MM.1S (cell line): ENCODE measurements at regions not wholly inside any gene's neighbourhood (a gene's known extent, or its start where the extent isn't known, plus 50 kb on each side); places are given as distances from the start of the nearest gene placed in this dataset.
"Not testable (repeated sequence)": the region's sequence is repeated elsewhere in the genome, so short reads cannot be mapped to it uniquely, and the experiment has no call there.

ENCODE experiments used
- DNase-seq: peaks from one replicate; pipeline ENCODE4 v3.0.0-alpha.2; 2015
- H2AFZ ChIP-seq: fragments of 300-600 bp; sonication (generic); 2 replicates; pipeline ENCODE4 v1.6.0; 2016; ENCODE audit warnings: antibody characterized with exemption, low read length
- H3F3A ChIP-seq: fragments of 300-600 bp; sonication (generic); 2 replicates; pipeline ENCODE4 v1.6.1; 2016; ENCODE audit warnings: mild to moderate bottlenecking, antibody characterized with exemption, low read length, moderate library complexity, mixed read lengths; ENCODE audit not compliant: insufficient read depth
- H3K27ac ChIP-seq: fragments of 300-600 bp; sonication (generic); 2 replicates; pipeline ENCODE4 v1.5.1; 2016; ENCODE audit warnings: mild to moderate bottlenecking, low read length
- H3K27me3 ChIP-seq: fragments of 300-600 bp; sonication (generic); replicated peaks from 2 replicates; pipeline ENCODE4 v1.6.0; 2016; ENCODE audit warnings: low read length; ENCODE audit not compliant: insufficient read depth
- H3K36me3 ChIP-seq: fragments of 300-600 bp; sonication (generic); replicated peaks from 2 replicates; pipeline ENCODE4 v1.6.1; 2016; ENCODE audit warnings: mild to moderate bottlenecking, low read length, mixed read lengths; ENCODE audit not compliant: insufficient read depth
- H3K4me1 ChIP-seq: fragments of 300-600 bp; sonication (generic); 2 replicates; pipeline ENCODE4 v1.6.1; 2016; ENCODE audit warnings: low read length, mixed read lengths
- H3K4me2 ChIP-seq: fragments of 300-600 bp; sonication (generic); 2 replicates; pipeline ENCODE4 v1.6.0; 2016; ENCODE audit warnings: low read depth, low read length
- H3K4me3 ChIP-seq: fragments of 300-600 bp; sonication (generic); 2 replicates; pipeline ENCODE4 v1.5.1; 2016; ENCODE audit warnings: low read length, mixed read lengths
- H3K79me2 ChIP-seq: fragments of 300-600 bp; sonication (generic); 2 replicates; pipeline ENCODE4 v1.6.1; 2016; ENCODE audit warnings: mixed run types, low read length, mixed read lengths
- H3K9ac ChIP-seq: fragments of 300-600 bp; sonication (generic); 2 replicates; pipeline ENCODE4 v1.6.1; 2016; ENCODE audit warnings: low read length, mixed read lengths
- H3K9me2 ChIP-seq: fragments of 300-600 bp; sonication (generic); replicated peaks from 2 replicates; pipeline ENCODE4 v1.6.1; 2016; ENCODE audit warnings: mild to moderate bottlenecking, low read length, mixed read lengths; ENCODE audit not compliant: insufficient read depth
- H3K9me3 ChIP-seq: fragments of 300-600 bp; sonication (generic); replicated peaks from 2 replicates; pipeline ENCODE4 v1.6.1; 2016; ENCODE audit warnings: mild to moderate bottlenecking, low read length, mixed read lengths; ENCODE audit not compliant: insufficient read depth
- H4K20me1 ChIP-seq: fragments of 300-600 bp; sonication (generic); 2 replicates; pipeline ENCODE4 v1.6.1; 2016; ENCODE audit warnings: mild to moderate bottlenecking, low read length, moderate library complexity, mixed read lengths; ENCODE audit not compliant: insufficient read depth
- CTCF ChIP-seq: fragments of 300-600 bp; sonication (generic); IDR thresholded peaks from 2 replicates; pipeline ENCODE4 v1.5.1; 2016; ENCODE audit warnings: antibody characterized with exemption, low read length, mixed read lengths
- EZH2 ChIP-seq: fragments of 300-600 bp; sonication (generic); optimal IDR thresholded peaks from 2 replicates; pipeline ENCODE3; 2017; ENCODE audit warnings: low read depth, mild to moderate bottlenecking, antibody characterized with exemption, low read length, mixed read lengths
- EZH2phosphoT487 ChIP-seq: fragments of 300-600 bp; sonication (generic); IDR thresholded peaks from 2 replicates; pipeline ENCODE4 v1.6.1; 2018; ENCODE audit warnings: antibody characterized with exemption, low read length

GRCh38 chr14:105620865-105621471 lies 94.6 kb downstream of the TMEM121 start:
- H3K9me2 ChIP-seq, H3K27ac ChIP-seq, DNase-seq, H3K9me3 ChIP-seq, H4K20me1 ChIP-seq, H3K36me3 ChIP-seq, H3K4me3 ChIP-seq, H3K4me2 ChIP-seq, H3K79me2 ChIP-seq, H3K4me1 ChIP-seq, H2AFZ ChIP-seq, H3F3A ChIP-seq, H3K9ac ChIP-seq: not testable (repeated sequence)
- H3K27me3 ChIP-seq = peaks cover 21% of the 10 kb centered on the region

- H3K36me3 ChIP-seq, H3K27ac ChIP-seq, H3K4me1 ChIP-seq, H3K9me2 ChIP-seq, DNase-seq, H2AFZ ChIP-seq, H3F3A ChIP-seq, H3K79me2 ChIP-seq, H3K4me3 ChIP-seq, H3K4me2 ChIP-seq, H3K9me3 ChIP-seq, H3K9ac ChIP-seq, H4K20me1 ChIP-seq: not testable (repeated sequence)
- peaks cover 16% of the 10 kb centered on the region for H3K27me3 ChIP-seq
Observed at GRCh38 chr14:105621479-105622328, 95.3 kb downstream of the TMEM121 start.

GRCh38 chr14:105622329-105622955 lies 96.1 kb downstream of the TMEM121 start:
- no peak for DNase-seq
- no peaks in the 10 kb centered on the region for H3K9me3 ChIP-seq
- TF ChIP-seq EZH2phosphoT487 = no peak
- TF ChIP-seq CTCF = no peak
- no peak for TF ChIP-seq EZH2
- H2AFZ ChIP-seq = no peak overlapping the region
- H3K36me3 ChIP-seq = no peaks in the 10 kb centered on the region
- H3K27me3 ChIP-seq = peaks cover 8% of the 10 kb centered on the region
- no peaks in the 10 kb centered on the region for H3K4me1 ChIP-seq
- H3K4me2 ChIP-seq = no peak overlapping the region
- H3K27ac ChIP-seq = no peak overlapping the region
- H3K4me3 ChIP-seq = no peak overlapping the region
- no peaks in the 10 kb centered on the region for H3K79me2 ChIP-seq
- no peaks in the 10 kb centered on the region for H3K9me2 ChIP-seq
- H3K9ac ChIP-seq = no peak overlapping the region
- no peaks in the 10 kb centered on the region for H4K20me1 ChIP-seq
- H3F3A ChIP-seq = no peaks in the 10 kb centered on the region

GRCh38 chr14:105623178-105623577 lies 96.8 kb downstream of the TMEM121 start:
- H2AFZ ChIP-seq, H3K79me2 ChIP-seq, H3K4me3 ChIP-seq, H3K27ac ChIP-seq, DNase-seq, H3K9me2 ChIP-seq, H3K4me1 ChIP-seq, H3K9me3 ChIP-seq, H4K20me1 ChIP-seq, H3K9ac ChIP-seq, H3K36me3 ChIP-seq, H3K4me2 ChIP-seq, H3F3A ChIP-seq: not testable (repeated sequence)
- peaks cover 12% of the 10 kb centered on the region for H3K27me3 ChIP-seq

GRCh38 chr14:105624346-105624745 lies 98.0 kb downstream of the TMEM121 start:
- not testable (repeated sequence) for H3K4me3 ChIP-seq, H3K4me2 ChIP-seq, DNase-seq, H3K27ac ChIP-seq, H3K79me2 ChIP-seq, H3K4me1 ChIP-seq, H3K9me3 ChIP-seq, H3K9me2 ChIP-seq, H3F3A ChIP-seq, H2AFZ ChIP-seq, H4K20me1 ChIP-seq, H3K36me3 ChIP-seq, H3K9ac ChIP-seq
- H3K27me3 ChIP-seq = peaks cover 18% of the 10 kb centered on the region

DNA sequence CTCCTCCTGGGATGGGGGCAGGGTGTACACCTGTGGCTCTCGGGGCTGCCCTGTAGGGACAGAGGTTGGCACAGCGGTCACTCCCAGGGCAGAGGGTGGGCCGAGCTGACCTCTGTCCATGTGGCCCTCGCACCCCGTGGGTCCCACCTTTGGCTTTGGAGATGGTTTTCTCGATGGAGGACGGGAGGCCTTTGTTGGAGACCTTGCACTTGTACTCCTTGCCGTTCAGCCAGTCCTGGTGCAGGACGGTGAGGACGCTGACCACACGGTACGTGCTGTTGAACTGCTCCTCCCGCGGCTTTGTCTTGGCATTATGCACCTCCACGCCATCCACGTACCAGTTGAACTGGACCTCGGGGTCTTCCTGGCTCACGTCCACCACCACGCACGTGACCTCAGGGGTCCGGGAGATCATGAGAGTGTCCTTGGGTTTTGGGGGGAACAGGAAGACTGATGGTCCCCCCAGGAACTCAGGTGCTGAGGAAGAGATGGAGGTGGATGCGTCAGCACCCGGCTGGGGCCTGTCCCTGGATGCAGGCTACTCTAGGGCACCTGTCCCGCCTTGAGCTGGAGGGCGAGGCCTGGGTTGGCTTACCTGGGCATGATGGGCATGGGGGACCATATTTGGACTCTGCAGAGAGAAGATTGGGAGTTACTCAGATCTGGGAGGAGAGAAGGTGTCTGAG lies 98.5 kb downstream of the TMEM121 start:
- H2AFZ ChIP-seq, H4K20me1 ChIP-seq, H3K27ac ChIP-seq, H3K4me1 ChIP-seq, H3K9me3 ChIP-seq, H3F3A ChIP-seq, H3K9ac ChIP-seq, DNase-seq, H3K4me3 ChIP-seq, H3K9me2 ChIP-seq, H3K79me2 ChIP-seq, H3K36me3 ChIP-seq, H3K4me2 ChIP-seq: not testable (repeated sequence)
- H3K27me3 ChIP-seq = peaks cover 18% of the 10 kb centered on the region
